Adrenal gland (tissue), 9 donors: ENCODE measurements at regions not wholly inside any gene's neighbourhood (a gene's known extent, or its start where the extent isn't known, plus 50 kb on each side); places are given as distances from the start of the nearest gene placed in this dataset.

Source experiments
- DNase-seq, 7 donors: peaks; one replicate each; pipeline ENCODE4 v3.0.0-alpha.2; 2019 to 2020
- H3K27ac ChIP-seq, 5 donors: fragments of 200-600 bp; sonication (generic) in 4 of 5; 1 replicate in 3 of 5; 2 replicates in 2 of 5; pipeline versions ENCODE4 v1.5.1 to v1.8.0; 2016 to 2020; ENCODE audit warnings: mild to moderate bottlenecking in 1 of 5
- H3K27me3 ChIP-seq: fragments of 200-600 bp; 2 replicates; pipeline ENCODE4 v1.8.0; 2021
- H3K36me3 ChIP-seq, 2 donors: fragments of 200-600 bp; replicated peaks in 1 of 2; 1 replicate in 1 of 2; 2 replicates in 1 of 2; pipeline versions ENCODE4 v1.5.1 to v1.8.0; 2018 to 2022
- H3K4me1 ChIP-seq, 2 donors: fragments of 200-600 bp; replicated peaks in 1 of 2; 1 replicate in 1 of 2; 2 replicates in 1 of 2; pipeline versions ENCODE4 v1.5.1 to v1.8.0; 2018 to 2021
- H3K4me3 ChIP-seq, 4 donors: fragments of 200-600 bp; sonication (generic) in 3 of 4; one replicate each; pipeline ENCODE4 v1.5.1; 2016 to 2018
- H3K9me3 ChIP-seq, 3 donors: fragments of 200-600 bp; sonication (generic) in 1 of 3; replicated peaks in 1 of 3; 1 replicate in 2 of 3; 2 replicates in 1 of 3; pipeline versions ENCODE4 v1.5.1 to v1.8.0; 2016 to 2021
- CTCF ChIP-seq, 6 experiments: fragments of 450-650 bp in 4 of 6; fragments of 200-600 bp in 2 of 6; sonication (generic) in 1 of 6; IDR thresholded peaks; 1 replicate in 5 of 6; 2 replicates in 1 of 6; pipeline versions ENCODE4 v1.5.1 to v1.8.0; 2016 to 2021; ENCODE audit warnings: antibody characterized with exemption in 6 of 6, mild to moderate bottlenecking in 2 of 6, moderate library complexity in 1 of 6
- POLR2A ChIP-seq, 2 donors: fragments of 450-650 bp; IDR thresholded peaks; one replicate each; pipeline ENCODE4 v1.6.1; 2017; ENCODE audit warnings: antibody characterized with exemption in 2 of 2, mild to moderate bottlenecking in 2 of 2, moderate library complexity in 1 of 2
- WGBS, 4 donors: extraction: QIAGEN DNeasy Blood & Tissue Kit in 2 of 4; methylation state at CpG; one replicate each; pipeline versions ENCODE4 v1.1.5 to v1.1.7; 2013 to 2017; 5-methylcytosine and 5-hydroxymethylcytosine counted together
- intact Hi-C, 2 donors: fragments of 100-400 bp; cut with DNase I; formaldehyde crosslinking; loops; one replicate each; pipeline versions ENCODE4 v1.14.1 to v1.15.0; 2022 to 2023
- donor health status: healthy with polysubstance abuse.
- donor health status: Bipolar disorder and iron deficiency.
- donor health status: DM: yes; HTN: yes; CAD: no.
- donor health status: DM: no; HTN: no; CAD: no.
- donor health status: DM: no; HTN: no; CAD: no.

GRCh38 chr16:86066811-86067210, 167.8 kb downstream of the IRF8 start:
- H3K4me1 ChIP-seq = no peaks in the 10 kb centered on the region
- no peak for DNase-seq
- H3K27ac ChIP-seq = no peak overlapping the region
- WGBS, 4 donors = 81 to 90% (median 89%) methylated on average over 13 to 17 of the region's 17 CpGs
- intact Hi-C loops = no loop called here
- no peaks in the 10 kb centered on the region for H3K36me3 ChIP-seq
- H3K27me3 ChIP-seq = peaks cover 10% of the 10 kb centered on the region
- H3K9me3 ChIP-seq = no peaks in the 10 kb centered on the region
- TF ChIP-seq POLR2A (IDR thresholded peaks at IDR 0.05) (no peak), CTCF (IDR thresholded peaks at IDR 0.05) (no peak)
- no peak overlapping the region for H3K4me3 ChIP-seq

GRCh38 chr16:86067516-86067915, 168.6 kb downstream of the IRF8 start:
- DNase-seq = no peak
- WGBS, 4 donors = 87 to 92% (median 89%) methylated on average over 10 of the region's 10 CpGs

GRCh38 chr16:86067936-86068335, 169.0 kb downstream of the IRF8 start:
- DNase-seq = no peak
- WGBS, 4 donors = 83 to 92% (median 89%) methylated on average over 3 to 8 of the region's 8 CpGs
- no peak for TF ChIP-seq POLR2A (IDR thresholded peaks at IDR 0.05)
- no peak for TF ChIP-seq CTCF (IDR thresholded peaks at IDR 0.05)
- intact Hi-C loops = no loop called here
- no peak overlapping the region for H3K27ac ChIP-seq
- no peak overlapping the region for H3K4me3 ChIP-seq
- no peaks in the 10 kb centered on the region for H3K4me1 ChIP-seq
- H3K27me3 ChIP-seq = peaks cover 10% of the 10 kb centered on the region
- H3K9me3 ChIP-seq = no peaks in the 10 kb centered on the region
- H3K36me3 ChIP-seq = no peaks in the 10 kb centered on the region

More at GRCh38 chr16:86067516-86067915, 168.6 kb downstream of the IRF8 start:
- Histone ChIP-seq H3K4me3 (no peak overlapping the region), H3K4me1 (no peaks in the 10 kb centered on the region), H3K27me3 (peaks cover 10% of the 10 kb centered on the region), H3K27ac (no peak overlapping the region), H3K9me3 (no peaks in the 10 kb centered on the region), H3K36me3 (no peaks in the 10 kb centered on the region)
- TF ChIP-seq POLR2A (IDR thresholded peaks at IDR 0.05) = no peak
- no peak for TF ChIP-seq CTCF (IDR thresholded peaks at IDR 0.05)
- intact Hi-C loops = no loop called here

- WGBS, 4 donors = 85 to 95% (median 91%) methylated on average over 8 of the region's 8 CpGs
These were observed 169.8 kb downstream of the IRF8 start for GRCh38 chr16:86068722-86069121.

More at GRCh38 chr16:86068722-86069121, 169.8 kb downstream of the IRF8 start:
- intact Hi-C loops = no loop called here
- Histone ChIP-seq H3K4me3 (no peak overlapping the region), H3K27me3 (peaks cover 10% of the 10 kb centered on the region), H3K9me3 (no peaks in the 10 kb centered on the region), H3K27ac (no peak overlapping the region), H3K36me3 (no peaks in the 10 kb centered on the region), H3K4me1 (no peaks in the 10 kb centered on the region)
- DNase-seq = no peak
- no peak for TF ChIP-seq CTCF (IDR thresholded peaks at IDR 0.05)
- TF ChIP-seq POLR2A (IDR thresholded peaks at IDR 0.05) = no peak
